22Rv1 (cell line): ENCODE measurements at regions not wholly inside any gene's neighbourhood (a gene's known extent, or its start where the extent isn't known, plus 50 kb on each side); places are given as distances from the start of the nearest gene placed in this dataset.

ENCODE experiments used
- CTCF ChIP-seq: fragments of 450-650 bp; IDR thresholded peaks from 2 replicates; pipeline ENCODE4 v1.5.1; 2017; ENCODE audit warnings: mild to moderate bottlenecking
- ZFX ChIP-seq: fragments of 450-650 bp; IDR thresholded peaks from 2 replicates; pipeline ENCODE4 v1.6.1; 2017; ENCODE audit warnings: antibody characterized with exemption, borderline replicate concordance

- TF ChIP-seq CTCF, result no peak
- no peak for TF ChIP-seq ZFX
Observed at GRCh38 chr2:57880446-57880845, 166.2 kb upstream of the VRK2 start.
